H1 (cell line): ENCODE measurements at regions not wholly inside any gene's neighbourhood (a gene's known extent, or its start where the extent isn't known, plus 50 kb on each side); places are given as distances from the start of the nearest gene placed in this dataset.

ENCODE experiments used
- CTCF ChIA-PET: fragments of 300-600 bp; sonication (Branson Sonifier 250); formaldehyde crosslinking; loops from one replicate; lab custom pipeline; 2021; ENCODE audit not compliant: partially characterized antibody; lab: Charles Lee
- POLR2A ChIA-PET: fragments of 300-600 bp; sonication (Branson Sonifier 250); formaldehyde crosslinking; loops from one replicate; lab custom pipeline; 2021; ENCODE audit warnings: inconsistent platforms; ENCODE audit not compliant: partially characterized antibody; lab: Charles Lee
- DNase-seq, 2 experiments: peaks; one replicate each; pipeline versions ENCODE4 v3.0.0 to v3.0.0-alpha.2; 2010 to 2022; ENCODE audit warnings: low spot score in 2 of 2, low read depth in 1 of 2, mixed read lengths in 1 of 2
- FAIRE-seq: peaks from 2 replicates; lab custom pipeline; 2011; peaks lifted over from hg19 to GRCh38; lab: Jason Lieb, UNC
- H2AFZ ChIP-seq: 2 replicates; pipeline ENCODE4 v1.8.1; 2012; ENCODE audit warnings: low read length, inconsistent platforms
- H2AK5ac ChIP-seq: 2 replicates; pipeline ENCODE4 v1.6.1; 2013; ENCODE audit warnings: low read depth, low read length
- H2BK120ac ChIP-seq: replicated peaks from 2 replicates; pipeline ENCODE3; 2013; ENCODE audit warnings: low read depth, low read length, inconsistent platforms
- H2BK12ac ChIP-seq: 2 replicates; pipeline ENCODE4 v1.6.1; 2013; ENCODE audit warnings: low read depth, low read length
- H2BK15ac ChIP-seq: 2 replicates; pipeline ENCODE4 v1.6.1; 2013; ENCODE audit warnings: low read length
- H2BK20ac ChIP-seq: 2 replicates; pipeline ENCODE4 v1.6.1; 2013; ENCODE audit warnings: low read length
- H2BK5ac ChIP-seq: 2 replicates; pipeline ENCODE4 v1.6.1; 2013; ENCODE audit warnings: low read depth, low read length
- H3K14ac ChIP-seq: 2 replicates; pipeline ENCODE4 v1.6.1; 2013; ENCODE audit warnings: inconsistent platforms; ENCODE audit not compliant: insufficient read length
- H3K18ac ChIP-seq: 2 replicates; pipeline ENCODE4 v1.6.1; 2013; ENCODE audit warnings: low read length; ENCODE audit errors: extremely low read depth
- H3K23ac ChIP-seq: 2 replicates; pipeline ENCODE4 v1.6.1; 2013; ENCODE audit warnings: inconsistent platforms; ENCODE audit not compliant: insufficient read length
- H3K23me2 ChIP-seq: 2 replicates; pipeline ENCODE4 v1.6.1; 2013; ENCODE audit warnings: low read depth, low read length
- H3K27ac ChIP-seq: 2 replicates; pipeline ENCODE4 v1.6.1; 2011; ENCODE audit warnings: low read depth, low read length, inconsistent platforms
- H3K27me3 ChIP-seq, 4 experiments: replicated peaks in 1 of 4; 1 replicate in 1 of 4; 2 replicates in 3 of 4; pipeline versions ENCODE4 v1.6.1 to v1.8.1; 2011 to 2013; ENCODE audit warnings: low read length in 3 of 4, mild to moderate bottlenecking in 3 of 4, inconsistent platforms in 2 of 4, mixed read lengths in 2 of 4, moderate library complexity in 1 of 4; ENCODE audit not compliant: control insufficient read depth in 3 of 4, insufficient read depth in 3 of 4; ENCODE audit errors: extremely low read depth in 1 of 4
- H3K36me3 ChIP-seq, 4 experiments: 2 replicates each; pipeline versions ENCODE4 v1.6.1 to v1.8.1; 2011 to 2013; ENCODE audit warnings: mild to moderate bottlenecking in 4 of 4, low read length in 3 of 4, moderate library complexity in 2 of 4, control low read depth in 1 of 4, inconsistent platforms in 1 of 4; ENCODE audit not compliant: insufficient read depth in 4 of 4, control insufficient read depth in 2 of 4
- H3K4ac ChIP-seq: replicated peaks from 2 replicates; pipeline ENCODE3; 2013; ENCODE audit warnings: low read length, low read depth, mixed read lengths, inconsistent platforms; ENCODE audit not compliant: insufficient read length
- H3K4me1 ChIP-seq, 4 experiments: replicated peaks in 1 of 4; 1 replicate in 1 of 4; 2 replicates in 3 of 4; pipeline versions ENCODE4 v1.6.1 to v1.8.1; 2011 to 2013; ENCODE audit warnings: low read length in 3 of 4, inconsistent platforms in 2 of 4, mixed read lengths in 1 of 4; ENCODE audit not compliant: insufficient read depth in 4 of 4, control insufficient read depth in 3 of 4
- H3K4me2 ChIP-seq, 2 experiments: 2 replicates each; pipeline versions ENCODE4 v1.6.1 to v1.8.1; 2011 to 2013; ENCODE audit warnings: low read depth in 2 of 2, low read length in 2 of 2, control low read depth in 1 of 2, inconsistent platforms in 1 of 2, mild to moderate bottlenecking in 1 of 2; ENCODE audit not compliant: insufficient read depth in 1 of 2
- H3K4me3 ChIP-seq, 4 experiments: fragments of 200-600, 300-600 bp in 1 of 4; sonication (generic), shearing (Covaris generic), sonication (Bioruptor Twin) in 1 of 4; 2 replicates each; pipeline versions ENCODE4 v1.5.1 to v1.8.1; 2011 to 2016; ENCODE audit warnings: low read length in 4 of 4, low read depth in 3 of 4, control low read depth in 2 of 4, inconsistent platforms in 2 of 4, mild to moderate bottlenecking in 2 of 4, mixed read lengths in 1 of 4, moderate library complexity in 1 of 4; ENCODE audit not compliant: insufficient read depth in 2 of 4; ENCODE audit errors: extremely low read depth in 1 of 4
- H3K56ac ChIP-seq: replicated peaks from 2 replicates; pipeline ENCODE3; 2013; ENCODE audit warnings: low read depth, mild to moderate bottlenecking, mixed read lengths, low read length, inconsistent platforms; ENCODE audit not compliant: insufficient read length
- H3K79me1 ChIP-seq: 2 replicates; pipeline ENCODE4 v1.6.1; 2013; ENCODE audit warnings: low read depth, low read length, control low read depth
- H3K79me2 ChIP-seq, 2 experiments: 2 replicates each; pipeline versions ENCODE4 v1.6.1 to v1.8.1; 2012 to 2013; ENCODE audit warnings: low read length in 2 of 2, mild to moderate bottlenecking in 2 of 2, inconsistent platforms in 1 of 2; ENCODE audit not compliant: insufficient read depth in 2 of 2, control insufficient read depth in 1 of 2
- H3K9ac ChIP-seq, 4 experiments: replicated peaks in 1 of 4; 1 replicate in 1 of 4; 2 replicates in 3 of 4; pipeline versions ENCODE4 v1.6.1 to v1.8.1; 2011 to 2013; ENCODE audit warnings: low read depth in 3 of 4, low read length in 3 of 4, control low read depth in 2 of 4, mild to moderate bottlenecking in 2 of 4, moderate library complexity in 2 of 4, inconsistent platforms in 1 of 4; ENCODE audit errors: extremely low read depth in 1 of 4
- H3K9me3 ChIP-seq, 2 experiments: 2 replicates each; pipeline versions ENCODE4 v1.6.1 to v1.8.1; 2012 to 2013; ENCODE audit warnings: mild to moderate bottlenecking in 2 of 2, moderate library complexity in 2 of 2, control low read depth in 1 of 2, inconsistent platforms in 1 of 2, low read depth in 1 of 2, low read length in 1 of 2, mixed read lengths in 1 of 2; ENCODE audit not compliant: insufficient read depth in 2 of 2
- H4K20me1 ChIP-seq, 2 experiments: replicated peaks in 1 of 2; 2 replicates each; pipeline versions ENCODE3 to v1.8.1; 2011 to 2013; ENCODE audit warnings: inconsistent platforms in 2 of 2, low read length in 2 of 2, mild to moderate bottlenecking in 1 of 2; ENCODE audit not compliant: insufficient read depth in 2 of 2, control insufficient read depth in 1 of 2
- H4K5ac ChIP-seq: 2 replicates; pipeline ENCODE4 v1.6.1; 2013; ENCODE audit warnings: low read length, low read depth, mixed read lengths, inconsistent platforms; ENCODE audit not compliant: insufficient read length
- H4K8ac ChIP-seq: 2 replicates; pipeline ENCODE4 v1.8.0; 2013; ENCODE audit warnings: mild to moderate bottlenecking, moderate library complexity, low read length, inconsistent platforms; ENCODE audit not compliant: insufficient read depth; ENCODE audit errors: extremely low read depth
- H4K91ac ChIP-seq: replicated peaks from 2 replicates; pipeline ENCODE3; 2013; ENCODE audit warnings: low read length, mixed read lengths, inconsistent platforms; ENCODE audit not compliant: insufficient read length
- CHD2 ChIP-seq: IDR thresholded peaks from 2 replicates; pipeline ENCODE4 v1.6.1; 2012; ENCODE audit warnings: low read length, improper control_type of control experiment
- CTBP2 ChIP-seq: IDR thresholded peaks from 2 replicates; pipeline ENCODE4 v1.7.0; 2011; ENCODE audit warnings: borderline replicate concordance, mild to moderate bottlenecking, moderate library complexity, mixed read lengths, low read length; ENCODE audit not compliant: insufficient read depth, insufficient read length
- HDAC6 ChIP-seq: IDR thresholded peaks from one replicate; pipeline ENCODE4 v1.7.1; 2012; ENCODE audit warnings: low read depth, mild to moderate bottlenecking, inconsistent platforms, low read length, moderate library complexity
- JUN ChIP-seq: IDR thresholded peaks from 2 replicates; pipeline ENCODE4 v1.6.1; 2011; ENCODE audit warnings: low read depth, mild to moderate bottlenecking, improper control_type of control experiment, low read length
- POU5F1 ChIP-seq: IDR thresholded peaks from 2 replicates; pipeline ENCODE4 v1.6.1; 2011; ENCODE audit warnings: low read depth, mild to moderate bottlenecking, low read length, moderate library complexity
- WGBS, 2 experiments: shearing (Covaris generic) in 1 of 2; methylation state at CpG; one replicate each; pipeline versions ENCODE4 v1.1.6 to v1.1.7; 2013 to 2015; ENCODE audit warnings: low lambda C conversion rate in 2 of 2, mixed read lengths in 2 of 2, inconsistent platforms in 1 of 2, low coverage in 1 of 2, missing lambda C conversion rate in 1 of 2; ENCODE audit not compliant: insufficient replicate concordance in 2 of 2, insufficient coverage in 1 of 2, insufficient read length in 1 of 2; ENCODE audit errors: extremely low coverage in 1 of 2, missing lambda C conversion rate in 1 of 2; 5-methylcytosine and 5-hydroxymethylcytosine counted together

GRCh38 chr1:87702455-87702854 lies 373.8 kb downstream of the LMO4 start:
- no peak overlapping the region for H4K5ac ChIP-seq
- H3K79me1 ChIP-seq: no peaks in the 10 kb centered on the region
- peaks cover 0 to 3% (median 0%) of the 10 kb centered on the region in 4 experiments; a peak in 1 of 7 replicates for H3K4me1 ChIP-seq
- H2BK20ac ChIP-seq: no peak overlapping the region
- H3K79me2 ChIP-seq: no peaks in the 10 kb centered on the region
- H4K8ac ChIP-seq: no peak overlapping the region
- no peaks in the 10 kb centered on the region for H3K23me2 ChIP-seq
- H3K14ac ChIP-seq: no peak overlapping the region
- no peak overlapping the region for H3K4me2 ChIP-seq
- H3K56ac ChIP-seq: no peak overlapping the region
- TF ChIP-seq CTBP2 (no peak), HDAC6 (no peak), JUN (no peak), CHD2 (no peak), POU5F1 (no peak)
- TF ChIP-seq, all 59 proteins: peak for 0
- Histone ChIP-seq H2AK5ac (no peak overlapping the region), H3K27me3 (no peaks in the 10 kb centered on the region), H3K4ac (no peak overlapping the region), H3K36me3 (no peaks in the 10 kb centered on the region), H4K20me1 (no peaks in the 10 kb centered on the region), H2AFZ (no peak overlapping the region), H3K9ac (no peak overlapping the region), H2BK15ac (no peak overlapping the region), H4K91ac (no peak overlapping the region), H2BK5ac (no peak overlapping the region), H3K4me3 (no peak overlapping the region), H2BK12ac (no peak overlapping the region), H3K23ac (no peak overlapping the region), H2BK120ac (no peak overlapping the region), H3K27ac (no peak overlapping the region), H3K9me3 (peaks cover 3 to 8% of the 10 kb centered on the region in 2 experiments; a peak in 3 of 4 replicates), H3K18ac (no peak overlapping the region)
- WGBS, 2 experiments: 91% methylated on average over 2 of the region's 2 CpGs; no CpG with 5 or more reads in 1 of the 2 experiments
- CTCF ChIA-PET: interaction anchor here (0.7 kb wide), 1 partner anchor 317 kb away, joined by 3 read pairs; no protein-coding TSS in a partner anchor
- FAIRE-seq: no peak
- POLR2A ChIA-PET: no interaction called here
- DNase-seq: no peak
